Mesenchymal stem cell (in vitro differentiated cells and primary cell): ENCODE measurements at regions not wholly inside any gene's neighbourhood (a gene's known extent, or its start where the extent isn't known, plus 50 kb on each side); places are given as distances from the start of the nearest gene placed in this dataset.
"Not testable (repeated sequence)": the region's sequence is repeated elsewhere in the genome, so short reads cannot be mapped to it uniquely, and the experiment has no call there.

ENCODE experiments used
- DNase-seq: peaks from one replicate; pipeline ENCODE4 v3.0.0-alpha.2; 2013
- H2AFZ ChIP-seq: one replicate; pipeline ENCODE4 v1.6.1; 2013; ENCODE audit warnings: low read depth, mild to moderate bottlenecking, control low read depth, inconsistent platforms, low read length, moderate library complexity
- H2AK5ac ChIP-seq: 2 replicates; pipeline ENCODE4 v1.6.1; 2013; ENCODE audit warnings: low read length, moderate library complexity, mild to moderate bottlenecking, inconsistent platforms; ENCODE audit not compliant: severe bottlenecking
- H2BK120ac ChIP-seq: one replicate; pipeline ENCODE4 v1.6.1; 2013; ENCODE audit warnings: low read depth, mild to moderate bottlenecking, inconsistent platforms, low read length, moderate library complexity
- H2BK12ac ChIP-seq, 2 experiments: one replicate each; pipeline ENCODE4 v1.6.1; 2013; ENCODE audit warnings: inconsistent platforms in 2 of 2, low read length in 2 of 2, mild to moderate bottlenecking in 2 of 2, moderate library complexity in 2 of 2, control low read depth in 1 of 2
- H2BK15ac ChIP-seq: one replicate; pipeline ENCODE4 v1.6.1; 2013; ENCODE audit warnings: mild to moderate bottlenecking, low read depth, inconsistent platforms; ENCODE audit not compliant: poor library complexity, severe bottlenecking
- H2BK5ac ChIP-seq: 2 replicates; pipeline ENCODE4 v1.6.1; 2013; ENCODE audit warnings: low read depth, mild to moderate bottlenecking, low read length, control low read depth, inconsistent platforms; ENCODE audit not compliant: poor library complexity, severe bottlenecking
- H3K14ac ChIP-seq, 2 experiments: one replicate each; pipeline ENCODE4 v1.6.1; 2013; ENCODE audit warnings: inconsistent platforms in 2 of 2, low read length in 2 of 2, control low read depth in 1 of 2, mild to moderate bottlenecking in 1 of 2, moderate library complexity in 1 of 2
- H3K18ac ChIP-seq, 2 experiments: one replicate each; pipeline ENCODE4 v1.6.1; 2013; ENCODE audit warnings: inconsistent platforms in 2 of 2, low read length in 2 of 2, control low read depth in 1 of 2, low read depth in 1 of 2, mild to moderate bottlenecking in 1 of 2
- H3K23ac ChIP-seq, 2 experiments: one replicate each; pipeline ENCODE4 v1.6.1; 2013; ENCODE audit warnings: inconsistent platforms in 2 of 2, low read length in 2 of 2, mild to moderate bottlenecking in 2 of 2, moderate library complexity in 2 of 2, control low read depth in 1 of 2
- H3K27ac ChIP-seq: 2 replicates; pipeline ENCODE4 v1.5.1; 2013; ENCODE audit warnings: mild to moderate bottlenecking, moderate library complexity, low read length, control low read depth, inconsistent platforms; ENCODE audit not compliant: poor library complexity, severe bottlenecking
- H3K27me3 ChIP-seq, 2 experiments: 2 replicates each; pipeline versions ENCODE4 v1.6.1 to v1.7.0; 2013; ENCODE audit warnings: low read length in 2 of 2, mild to moderate bottlenecking in 2 of 2, moderate library complexity in 2 of 2, control low read depth in 1 of 2, inconsistent platforms in 1 of 2; ENCODE audit not compliant: control insufficient read depth in 1 of 2, insufficient read depth in 1 of 2
- H3K36me3 ChIP-seq, 2 experiments: 2 replicates each; pipeline versions ENCODE4 v1.6.1 to v1.7.0; 2013; ENCODE audit warnings: low read length in 2 of 2, control low read depth in 1 of 2, inconsistent platforms in 1 of 2, low read depth in 1 of 2, mild to moderate bottlenecking in 1 of 2; ENCODE audit not compliant: insufficient read depth in 2 of 2, control insufficient read depth in 1 of 2
- H3K4ac ChIP-seq, 2 experiments: one replicate each; pipeline ENCODE4 v1.6.1; 2013; ENCODE audit warnings: inconsistent platforms in 2 of 2, low read length in 2 of 2, mild to moderate bottlenecking in 2 of 2, moderate library complexity in 2 of 2, control low read depth in 1 of 2, low read depth in 1 of 2
- H3K4me1 ChIP-seq: 2 replicates; pipeline ENCODE4 v1.6.1; 2013; ENCODE audit warnings: low read depth, low read length, control low read depth; ENCODE audit not compliant: control insufficient read depth, insufficient read depth
- H3K4me2 ChIP-seq: 2 replicates; pipeline ENCODE4 v1.6.1; 2013; ENCODE audit warnings: low read length, mild to moderate bottlenecking, inconsistent platforms; ENCODE audit not compliant: poor library complexity, severe bottlenecking
- H3K4me3 ChIP-seq, 2 experiments: 2 replicates each; pipeline versions ENCODE4 v1.5.1 to v1.7.0; 2013; ENCODE audit warnings: low read length in 2 of 2, mild to moderate bottlenecking in 2 of 2, control low read depth in 1 of 2, low read depth in 1 of 2; ENCODE audit not compliant: insufficient read depth in 1 of 2
- H3K79me1 ChIP-seq: replicated peaks from 2 replicates; pipeline ENCODE4 v1.6.1; 2013; ENCODE audit warnings: mild to moderate bottlenecking, control low read depth, low read length, inconsistent platforms; ENCODE audit not compliant: poor library complexity, severe bottlenecking
- H3K9ac ChIP-seq: 2 replicates; pipeline ENCODE4 v1.7.0; 2013; ENCODE audit warnings: mild to moderate bottlenecking, low read length, moderate library complexity
- H3K9me3 ChIP-seq: 2 replicates; pipeline ENCODE4 v1.7.0; 2013; ENCODE audit warnings: mild to moderate bottlenecking, low read length; ENCODE audit not compliant: control insufficient read depth
- H4K8ac ChIP-seq: one replicate; pipeline ENCODE4 v1.6.1; 2013; ENCODE audit warnings: inconsistent platforms, mild to moderate bottlenecking, low read length, moderate library complexity
- H4K91ac ChIP-seq: one replicate; pipeline ENCODE4 v1.6.1; 2013; ENCODE audit warnings: mild to moderate bottlenecking, low read length, inconsistent platforms
- WGBS: methylation state at CpG from one replicate; pipeline ENCODE4 v1.1.7; 2013; ENCODE audit warnings: mixed read lengths; 5-methylcytosine and 5-hydroxymethylcytosine counted together

DNA sequence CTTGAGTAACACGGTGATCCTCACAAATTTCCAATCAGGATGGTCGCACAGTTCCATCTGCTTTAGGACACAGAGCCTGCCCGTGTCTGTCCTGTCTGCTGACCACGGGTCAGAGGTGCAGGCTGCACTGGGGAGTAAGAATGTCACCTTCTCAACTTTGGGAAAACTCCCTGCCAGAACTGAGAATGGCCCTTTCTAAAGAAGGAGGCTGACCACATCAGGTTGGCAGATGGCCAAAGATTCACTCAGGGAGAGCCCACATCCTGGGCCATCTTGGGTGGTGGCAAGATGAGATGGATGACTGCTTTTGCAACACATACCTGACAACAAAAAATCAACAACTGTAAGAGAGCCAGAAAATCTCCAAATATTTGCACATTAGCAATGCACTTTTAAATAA lies 101.9 kb downstream of the IGLL1 start:
- no peak overlapping the region for H2BK5ac ChIP-seq
- H3K4me1 ChIP-seq = peaks cover 2% of the 10 kb centered on the region
- H4K91ac ChIP-seq = no peak overlapping the region
- no peaks in the 10 kb centered on the region for H3K9me3 ChIP-seq
- H2AFZ ChIP-seq = no peak overlapping the region
- H2AK5ac ChIP-seq = no peak overlapping the region
- H3K27ac ChIP-seq = no peak overlapping the region
- peak overlapping the region in 1 of 2 experiments; percentile 79 for H3K23ac ChIP-seq
- H2BK120ac ChIP-seq = no peak overlapping the region
- 67% methylated on average over 4 of the region's 4 CpGs for WGBS
- no peaks in the 10 kb centered on the region for H3K79me1 ChIP-seq
- H4K8ac ChIP-seq = no peak overlapping the region
- peaks cover 3 to 33% of the 10 kb centered on the region in 2 experiments for H3K27me3 ChIP-seq
- H3K4me3 ChIP-seq = no peak overlapping the region
- DNase-seq = peak; percentile 9
- no peak overlapping the region for H3K4ac ChIP-seq
- H3K9ac ChIP-seq = no peak overlapping the region
- no peak overlapping the region for H2BK12ac ChIP-seq
- H3K4me2 ChIP-seq = no peak overlapping the region
- peak overlapping the region in 1 of 2 experiments; percentile 21 for H3K18ac ChIP-seq
- H2BK15ac ChIP-seq = no peak overlapping the region
- no peak overlapping the region for H3K14ac ChIP-seq
- no peaks in the 10 kb centered on the region for H3K36me3 ChIP-seq

DNA sequence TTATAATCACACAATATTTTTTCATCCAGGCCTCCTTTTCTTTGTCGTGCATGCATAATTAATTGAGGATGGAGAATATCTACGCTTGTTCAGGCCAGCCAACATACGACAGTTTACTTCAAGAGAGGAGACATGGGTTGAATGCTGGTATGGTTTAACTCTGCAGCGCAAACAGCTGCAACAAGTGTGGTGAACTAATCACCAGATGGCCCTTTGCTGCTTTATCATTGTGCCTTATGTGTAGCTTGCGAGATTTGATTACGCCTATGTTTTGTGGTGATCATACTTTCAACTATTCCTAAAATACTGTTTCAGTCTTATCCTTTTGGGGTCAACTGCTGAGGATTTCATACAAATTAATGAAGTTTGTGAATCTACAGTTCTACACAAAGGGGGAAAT lies 105.6 kb downstream of the IGLL1 start:
- H2AK5ac ChIP-seq, H4K91ac ChIP-seq, H3K4me2 ChIP-seq, H2BK120ac ChIP-seq, H2AFZ ChIP-seq, H3K14ac ChIP-seq, H3K27ac ChIP-seq, H3K4me3 ChIP-seq, H3K23ac ChIP-seq, H2BK12ac ChIP-seq, DNase-seq, H2BK5ac ChIP-seq, H3K9ac ChIP-seq, H3K79me1 ChIP-seq, H3K18ac ChIP-seq, H2BK15ac ChIP-seq, H3K4ac ChIP-seq, H4K8ac ChIP-seq, H3K9me3 ChIP-seq, H3K4me1 ChIP-seq, H3K36me3 ChIP-seq: not testable (repeated sequence)
- H3K27me3 ChIP-seq = peaks cover 0 to 13% of the 10 kb centered on the region in 2 experiments
- 93% methylated on average over 4 of the region's 6 CpGs for WGBS

DNA sequence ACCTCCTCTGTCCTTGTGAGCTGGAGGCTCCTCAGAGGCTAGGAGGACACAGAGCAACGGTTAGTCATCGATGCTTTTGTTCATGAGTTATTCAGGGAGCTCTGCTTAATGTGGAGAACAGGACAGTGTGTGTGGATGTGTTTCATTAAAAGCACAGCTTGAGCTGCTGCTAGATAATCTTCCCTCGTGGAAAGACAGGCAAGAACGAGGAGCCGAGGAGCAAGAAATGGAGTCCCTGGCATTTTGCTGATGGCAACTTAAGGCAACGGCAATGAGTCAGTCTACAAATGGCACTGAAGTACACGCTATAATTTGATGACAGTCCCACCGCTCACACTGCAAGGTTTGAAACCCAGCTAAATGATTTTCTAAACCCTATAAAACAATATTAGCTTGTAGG lies 106.2 kb downstream of the IGLL1 start:
- 79% methylated on average over 8 of the region's 8 CpGs for WGBS
- Histone ChIP-seq H4K91ac (no peak overlapping the region), H3K4ac (no peak overlapping the region), H4K8ac (no peak overlapping the region), H2BK15ac (no peak overlapping the region), H2AK5ac (no peak overlapping the region), H3K9ac (no peak overlapping the region), H3K4me3 (no peak overlapping the region), H3K36me3 (no peaks in the 10 kb centered on the region), H3K14ac (no peak overlapping the region), H3K27me3 (peaks cover 0 to 7% of the 10 kb centered on the region in 2 experiments), H3K4me2 (no peak overlapping the region), H2AFZ (no peak overlapping the region), H3K4me1 (peaks cover 2% of the 10 kb centered on the region), H2BK5ac (no peak overlapping the region), H3K18ac (no peak overlapping the region), H2BK12ac (no peak overlapping the region), H3K27ac (no peak overlapping the region), H2BK120ac (no peak overlapping the region), H3K79me1 (no peaks in the 10 kb centered on the region), H3K23ac (no peak overlapping the region), H3K9me3 (no peaks in the 10 kb centered on the region)
- DNase-seq = no peak

DNA sequence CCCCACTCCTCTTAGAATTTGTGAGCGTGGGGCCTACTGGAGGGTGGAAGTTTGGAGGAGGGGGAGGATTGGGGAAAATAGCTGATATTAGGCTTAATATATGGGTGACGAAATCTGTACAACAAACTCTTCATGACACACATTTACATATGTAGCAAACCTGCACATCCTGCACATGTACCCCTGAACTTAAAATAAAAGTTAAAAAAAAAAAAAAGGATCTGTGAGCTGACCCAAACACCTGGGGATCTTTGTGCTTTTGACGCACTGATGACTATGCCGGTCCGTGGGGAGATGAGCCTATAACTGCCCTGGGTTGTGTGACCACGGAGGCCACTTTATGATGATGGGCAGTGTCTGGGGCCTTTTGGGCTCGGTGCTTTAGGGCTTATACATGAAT lies 107.7 kb downstream of the IGLL1 start:
- not testable (repeated sequence) for H4K8ac ChIP-seq, H2BK15ac ChIP-seq, H2BK5ac ChIP-seq, H2AK5ac ChIP-seq, H2BK120ac ChIP-seq, H3K18ac ChIP-seq, H3K23ac ChIP-seq, H3K27me3 ChIP-seq, H2BK12ac ChIP-seq, H2AFZ ChIP-seq, H3K27ac ChIP-seq, H3K79me1 ChIP-seq, H3K4ac ChIP-seq, H3K4me1 ChIP-seq, H3K36me3 ChIP-seq, DNase-seq, H3K9ac ChIP-seq, H3K14ac ChIP-seq, H4K91ac ChIP-seq, H3K4me2 ChIP-seq, H3K4me3 ChIP-seq, H3K9me3 ChIP-seq
- 96% methylated on average over 3 of the region's 7 CpGs for WGBS
